H1 (cell line): ENCODE measurements at regions not wholly inside any gene's neighbourhood (a gene's known extent, or its start where the extent isn't known, plus 50 kb on each side); places are given as distances from the start of the nearest gene placed in this dataset.

Source experiments
- CBX8 ChIP-seq: fragments of 300-800, 300-1000 bp; sonication (generic); IDR thresholded peaks from 2 replicates; pipeline ENCODE4 v1.7.1; 2016; ENCODE audit warnings: low read depth, low read length, borderline replicate concordance
- HDAC6 ChIP-seq: IDR thresholded peaks from one replicate; pipeline ENCODE4 v1.7.1; 2012; ENCODE audit warnings: low read depth, mild to moderate bottlenecking, inconsistent platforms, low read length, moderate library complexity
- JUN ChIP-seq: IDR thresholded peaks from 2 replicates; pipeline ENCODE4 v1.6.1; 2011; ENCODE audit warnings: low read depth, mild to moderate bottlenecking, improper control_type of control experiment, low read length
- TCF12 ChIP-seq: IDR thresholded peaks from 2 replicates; pipeline ENCODE4 v1.6.1; 2011; ENCODE audit warnings: low read depth, mild to moderate bottlenecking, low read length

DNA sequence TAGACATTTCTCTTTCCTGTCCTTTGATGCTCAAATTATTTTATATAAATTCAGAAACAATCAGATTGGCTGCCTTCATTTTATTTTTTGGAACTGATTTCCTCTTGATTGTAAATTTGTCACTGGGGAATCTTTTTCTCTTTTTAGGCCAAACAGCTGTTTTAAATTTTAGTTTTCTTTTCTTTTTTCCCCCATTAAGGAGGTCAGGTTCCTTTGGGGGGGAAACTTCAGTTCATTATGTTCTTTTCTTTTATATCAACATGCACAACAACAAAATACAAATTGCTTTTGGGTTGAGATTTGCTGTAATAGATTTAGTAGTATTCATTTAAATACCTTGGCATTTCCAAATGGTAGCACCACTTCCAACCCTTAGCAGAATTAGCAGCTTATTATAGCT is 264.8 kb upstream of the SPRY2 start (continued):
- TF ChIP-seq CBX8 (no peak), HDAC6 (no peak), TCF12 (no peak), JUN (no peak)
